ENCODE measurements at regions not wholly inside any gene's neighbourhood (a gene's known extent, or its start where the extent isn't known, plus 50 kb on each side); places are given as distances from the start of the nearest gene placed in this dataset.

GRCh38 chr16:85971902-85972638, 73.1 kb downstream of the IRF8 start:
- in situ Hi-C loops (cut with HindIII; ENCODE audit: low sequenced_read_pairs): no loop called here

DNA sequence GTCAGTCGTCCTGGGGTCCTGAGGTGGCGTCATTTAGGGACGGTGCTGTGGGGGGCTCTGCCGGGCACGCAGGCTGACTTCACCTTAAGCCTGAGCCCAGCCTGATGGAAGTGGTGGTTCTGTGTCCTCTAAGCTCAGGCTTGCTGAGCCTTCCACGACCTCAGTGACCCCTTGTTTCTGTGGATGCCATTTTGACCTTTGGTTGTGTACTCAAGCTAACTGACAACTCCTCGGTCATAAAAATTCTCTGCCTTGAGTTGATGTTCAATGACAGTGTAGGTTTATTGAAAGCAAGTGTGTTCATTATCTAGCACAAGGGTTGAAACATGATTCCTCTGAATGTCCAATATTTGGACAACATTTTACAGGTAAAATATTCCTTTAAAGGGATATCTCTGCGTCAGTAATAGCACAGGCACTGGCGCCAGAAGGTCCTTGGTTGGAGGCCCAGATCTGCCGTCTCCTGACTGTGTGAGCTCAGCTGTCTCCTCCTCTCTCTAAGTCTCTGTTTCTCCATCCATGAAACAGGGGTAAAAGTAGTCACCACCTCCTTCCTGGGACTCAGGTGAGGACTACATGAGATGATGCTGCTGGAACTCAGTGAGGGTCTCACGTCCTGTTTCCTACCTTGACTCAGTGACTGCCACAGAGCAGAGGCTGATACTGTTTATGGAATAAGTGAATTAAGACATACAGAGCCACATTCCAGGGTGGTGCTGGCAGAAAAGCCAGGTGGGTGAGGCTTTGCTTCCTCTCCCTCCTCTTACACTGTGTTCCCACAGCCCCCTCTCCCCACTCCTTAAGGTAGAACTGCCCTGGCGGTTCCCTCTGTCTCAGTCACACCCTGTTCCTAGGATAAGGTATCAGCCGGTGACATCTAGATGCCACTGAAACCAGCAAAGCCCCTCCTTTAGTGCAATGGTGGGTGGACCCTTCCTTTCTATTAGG, 75.7 kb downstream of the IRF8 start:
- in situ Hi-C loops (cut with HindIII; ENCODE audit: low sequenced_read_pairs): no loop called here

GRCh38 chr16:85975451-85975981, 76.6 kb downstream of the IRF8 start:
- in situ Hi-C loops (cut with HindIII; ENCODE audit: low sequenced_read_pairs): no loop called here

- in situ Hi-C loops (cut with HindIII; ENCODE audit: low sequenced_read_pairs): no loop called here
Measured at GRCh38 chr16:85978291-85978775, 79.4 kb downstream of the IRF8 start.

- in situ Hi-C loops (cut with HindIII; ENCODE audit: low sequenced_read_pairs): no loop called here
Measured at GRCh38 chr16:85978976-85979375, 80.0 kb downstream of the IRF8 start.

- in situ Hi-C loops (cut with HindIII; ENCODE audit: low sequenced_read_pairs): no loop called here
Measured at GRCh38 chr16:85979605-85980004, 80.6 kb downstream of the IRF8 start.

DNA sequence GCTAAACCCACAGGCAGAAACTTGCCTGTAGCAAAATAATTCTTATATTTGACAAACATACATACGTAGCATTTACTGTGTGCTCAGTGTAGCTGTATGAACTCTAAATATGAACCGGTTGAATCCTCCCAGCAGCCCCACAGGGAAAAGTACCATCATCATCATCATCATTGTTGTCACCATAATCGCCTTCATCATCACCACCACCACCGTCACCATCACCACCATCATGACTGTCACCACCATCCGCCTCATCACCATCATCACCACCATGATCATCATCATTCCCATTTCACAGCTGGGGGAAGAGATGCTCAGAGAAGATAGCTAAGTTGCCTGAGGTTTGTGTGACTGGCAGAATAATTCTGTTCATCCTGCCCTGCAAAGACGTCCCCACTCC, 81.7 kb downstream of the IRF8 start:
- in situ Hi-C loops (cut with HindIII; ENCODE audit: low sequenced_read_pairs): no loop called here

DNA sequence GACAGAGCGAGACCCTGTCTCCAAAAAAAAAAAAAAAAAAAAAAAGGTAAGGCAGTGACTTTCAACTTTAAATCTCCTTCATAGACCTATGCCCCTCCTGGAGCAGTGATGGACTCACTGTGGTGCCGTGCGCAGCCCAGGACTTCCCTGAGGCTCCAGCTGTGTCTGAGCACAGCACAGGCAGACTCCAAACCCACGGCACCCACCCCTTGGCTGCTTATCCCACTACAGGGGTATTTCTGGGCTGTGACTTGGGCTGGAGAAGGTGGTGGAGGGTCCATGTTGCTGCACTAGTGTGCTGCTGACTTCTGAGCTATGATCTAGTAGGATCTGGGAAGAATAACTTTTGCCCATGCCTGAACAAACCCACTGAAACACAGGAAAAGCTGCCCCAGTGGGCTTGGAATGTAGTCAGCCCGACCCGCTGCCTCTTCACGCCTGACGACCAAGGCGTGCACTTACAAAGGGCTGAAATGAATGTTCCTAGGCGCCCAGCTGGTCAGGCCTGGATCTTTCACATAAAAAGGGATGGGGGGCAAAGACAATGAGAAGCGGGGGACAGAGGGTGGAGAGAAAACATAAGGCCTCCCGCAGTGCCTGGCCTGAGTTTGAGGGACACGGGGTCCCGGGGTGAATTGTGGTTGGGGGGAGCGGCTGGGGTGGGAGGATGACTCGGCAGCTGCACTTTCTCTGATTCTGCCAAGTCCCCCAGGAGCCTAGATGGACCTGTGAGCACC, 83.0 kb downstream of the IRF8 start:
- in situ Hi-C loops (cut with HindIII; ENCODE audit: low sequenced_read_pairs): no loop called here

- in situ Hi-C loops (cut with HindIII; ENCODE audit: low sequenced_read_pairs): no loop called here
Measured at GRCh38 chr16:85982563-85982939, 83.6 kb downstream of the IRF8 start.

DNA sequence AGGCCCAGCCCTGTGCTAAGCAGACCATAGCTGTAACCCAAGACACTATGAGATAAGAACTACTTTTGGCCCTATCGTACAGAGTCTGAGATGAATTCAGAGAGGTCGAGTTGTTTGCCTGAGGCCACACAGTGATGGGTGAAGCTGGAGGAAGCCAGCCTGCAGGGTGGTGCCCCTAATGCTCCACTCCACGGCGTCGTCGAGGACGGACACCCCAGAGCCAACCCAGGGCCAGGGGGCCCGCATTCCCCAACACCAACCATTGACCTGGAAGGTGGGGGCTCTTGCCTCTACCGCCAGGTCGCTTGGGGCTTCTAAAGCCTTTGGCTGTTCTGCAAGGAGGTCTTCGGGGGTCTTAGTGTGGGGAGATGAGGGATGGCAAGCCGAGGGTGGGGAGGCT, 84.1 kb downstream of the IRF8 start:
- in situ Hi-C loops (cut with HindIII; ENCODE audit: low sequenced_read_pairs): no loop called here

DNA sequence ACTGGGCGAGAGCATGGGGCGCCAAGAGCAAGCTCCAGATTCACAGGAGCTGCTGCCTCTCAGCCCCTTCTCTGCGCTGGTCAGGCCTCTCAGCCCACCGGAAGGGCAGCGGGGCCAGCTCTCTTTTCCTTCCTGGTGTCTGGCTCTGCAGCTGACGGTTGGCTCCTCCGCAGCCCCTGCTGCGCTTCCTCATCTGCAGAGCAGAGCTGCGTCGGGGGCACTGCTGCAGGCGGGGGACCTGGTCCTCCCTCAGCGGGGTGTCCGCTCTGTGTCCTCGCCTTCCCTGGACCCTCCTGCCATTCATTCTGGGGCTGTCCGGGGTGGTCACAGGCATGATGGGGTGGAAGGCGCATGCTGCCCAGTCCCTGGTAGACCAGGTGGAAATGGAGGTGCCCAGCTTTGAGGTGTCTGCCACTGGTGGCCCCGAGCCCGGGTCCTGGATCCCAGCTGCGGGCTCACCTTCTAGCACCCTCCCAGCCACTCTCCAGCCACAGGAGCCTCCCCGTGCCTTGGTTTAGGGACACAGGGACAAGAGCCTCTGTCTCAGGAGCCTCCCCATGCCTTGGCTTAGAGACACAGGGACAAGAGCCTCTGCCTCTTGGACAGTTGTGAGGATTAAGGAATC, 84.8 kb downstream of the IRF8 start:
- in situ Hi-C loops (cut with HindIII; ENCODE audit: low sequenced_read_pairs): no loop called here

DNA sequence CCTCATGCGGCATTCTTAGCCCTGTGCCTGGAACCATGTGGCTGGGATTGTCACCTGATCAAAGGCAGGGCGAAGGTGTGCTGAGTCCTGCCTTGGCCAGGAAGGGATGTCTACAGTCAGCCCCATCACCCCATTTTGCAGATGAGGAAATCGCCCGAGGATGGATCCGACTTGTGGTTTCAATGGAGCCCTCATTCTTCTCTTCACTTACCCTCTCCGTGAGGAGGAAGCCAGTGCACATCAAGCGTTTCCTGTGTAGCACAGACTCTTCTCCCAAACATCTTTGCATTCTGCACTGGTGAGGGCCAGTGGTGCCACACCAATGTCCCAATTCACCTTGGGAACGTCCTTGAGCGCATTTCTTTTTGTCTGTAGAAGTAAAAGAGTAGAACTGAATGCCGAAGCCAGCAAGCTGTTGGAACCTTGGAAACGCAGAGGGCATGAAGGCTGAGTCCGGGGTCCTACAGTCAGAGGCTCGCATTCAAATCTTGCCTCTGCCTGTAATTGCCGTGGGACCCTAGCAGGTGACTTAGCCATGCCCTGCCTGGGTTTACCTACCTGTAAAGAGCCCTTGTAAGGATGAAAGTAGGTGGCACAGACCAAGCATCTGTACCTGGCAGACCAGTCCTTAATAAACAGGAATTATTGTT, 85.4 kb downstream of the IRF8 start:
- in situ Hi-C loops (cut with HindIII; ENCODE audit: low sequenced_read_pairs): no loop called here

DNA sequence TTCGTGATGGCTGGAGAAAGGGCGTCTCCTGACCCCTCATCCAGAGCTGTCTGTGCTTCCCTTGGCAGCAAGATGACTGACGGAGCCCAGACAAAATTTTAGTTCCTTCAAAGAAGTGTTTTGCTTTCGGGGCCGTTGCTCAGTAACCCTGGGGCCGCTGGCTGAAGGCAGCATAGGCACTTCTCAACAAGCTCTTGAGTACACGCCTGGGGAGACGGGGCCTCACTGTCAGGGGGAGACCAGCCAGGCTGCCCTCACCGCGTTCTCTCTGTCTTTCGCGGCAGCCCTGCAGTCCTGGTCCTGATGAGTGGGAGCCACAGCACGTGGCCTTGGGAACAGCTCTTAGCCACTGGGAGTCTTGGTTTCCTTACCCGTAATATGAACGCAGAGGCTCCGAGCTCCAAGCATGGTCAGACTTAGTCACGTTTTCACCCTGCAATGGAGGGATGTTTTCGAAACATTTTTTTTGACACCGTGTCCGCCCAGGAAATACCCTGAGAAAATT, 86.0 kb downstream of the IRF8 start:
- in situ Hi-C loops (cut with HindIII; ENCODE audit: low sequenced_read_pairs): no loop called here

DNA sequence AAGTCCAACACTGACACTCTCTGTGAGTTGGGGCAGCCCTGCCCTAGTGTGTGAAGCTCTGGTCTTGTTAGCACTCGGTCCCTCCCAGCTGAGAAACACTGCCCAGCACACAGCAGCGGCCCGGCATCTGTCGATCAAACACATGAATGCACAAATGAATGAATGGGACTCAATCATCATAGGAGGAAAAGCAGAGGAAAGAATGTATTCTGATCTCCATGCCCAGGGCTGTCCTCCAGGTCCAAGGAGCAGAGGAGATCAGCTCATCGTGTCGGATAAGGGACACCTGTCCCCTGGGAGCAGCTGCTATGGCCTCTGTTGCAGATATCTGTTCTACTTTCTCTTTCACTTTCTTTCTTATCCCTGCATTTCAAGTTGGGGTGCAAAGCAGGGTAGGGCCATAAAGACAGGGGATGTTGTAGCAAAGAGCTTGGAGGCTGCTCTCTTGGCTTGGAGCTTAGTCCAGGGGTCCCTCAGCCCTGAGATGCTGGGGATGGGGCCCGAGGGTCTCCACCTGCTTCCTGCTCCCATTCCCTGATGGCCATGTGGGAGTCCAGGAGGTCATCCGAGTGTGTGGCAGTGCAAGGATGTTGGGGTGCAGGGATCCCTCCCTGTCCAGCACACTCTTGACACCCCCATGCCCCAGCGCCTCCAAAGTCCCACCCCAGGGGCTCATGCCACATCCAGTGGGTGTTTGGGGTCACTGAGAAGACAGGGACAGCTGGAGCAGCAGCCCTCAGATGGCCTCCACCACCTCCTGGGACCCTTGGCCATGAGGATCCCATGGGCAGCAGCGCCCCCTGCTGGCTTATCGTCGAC, 88.2 kb downstream of the IRF8 start:
- in situ Hi-C loops (cut with HindIII; ENCODE audit: low sequenced_read_pairs): no loop called here

- in situ Hi-C loops (cut with HindIII; ENCODE audit: low sequenced_read_pairs): no loop called here
Measured at GRCh38 chr16:85987750-85988078, 88.8 kb downstream of the IRF8 start.

DNA sequence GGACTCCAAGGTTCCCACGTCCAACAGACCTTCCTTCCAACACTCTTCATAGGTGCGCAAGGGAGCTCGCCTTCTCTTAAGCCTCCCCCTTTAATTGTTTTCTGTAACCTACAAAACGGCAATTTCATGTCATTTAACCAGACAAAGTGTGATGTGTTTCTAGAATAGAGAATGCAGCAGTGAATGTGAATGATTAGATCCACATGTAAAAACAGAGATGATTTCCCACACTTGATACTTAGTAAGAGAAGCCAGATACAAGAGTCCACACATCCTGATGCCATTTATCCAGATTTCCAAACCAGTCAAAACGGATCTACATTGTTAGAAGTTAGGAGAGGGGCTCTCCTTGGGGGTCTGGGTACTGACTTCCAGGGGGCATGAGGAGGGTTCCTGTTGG, 89.3 kb downstream of the IRF8 start:
- in situ Hi-C loops (cut with HindIII; ENCODE audit: low sequenced_read_pairs): no loop called here

DNA sequence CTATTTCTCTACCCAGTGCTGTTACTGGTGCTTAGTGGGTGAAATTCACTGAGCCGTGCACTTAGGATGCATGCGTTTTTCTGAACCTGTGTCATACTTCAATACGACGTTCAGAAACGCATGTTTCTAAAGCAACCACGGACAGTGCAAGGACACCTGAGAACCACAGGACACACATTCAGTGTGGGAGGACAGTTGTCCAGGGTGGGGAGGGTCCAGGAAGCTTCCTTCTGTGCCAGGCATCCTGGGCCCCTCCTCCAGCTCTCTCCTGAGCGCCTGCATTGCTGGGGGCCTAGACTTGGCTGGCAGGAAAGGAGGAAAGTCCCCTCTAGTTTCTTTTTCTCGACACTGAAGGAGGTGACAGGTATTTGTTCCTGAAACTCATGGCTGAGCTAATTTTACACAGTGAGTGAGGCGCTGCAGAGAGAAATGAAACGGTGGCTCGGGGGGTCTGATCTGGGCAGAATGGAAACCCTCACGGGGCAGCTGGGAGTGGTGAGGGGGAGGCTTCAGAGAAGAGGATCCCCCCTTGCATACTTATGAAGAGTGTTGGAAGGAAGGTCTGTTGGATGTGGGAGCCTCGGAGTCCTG, 89.9 kb downstream of the IRF8 start:
- in situ Hi-C loops (cut with HindIII; ENCODE audit: low sequenced_read_pairs): no loop called here

DNA sequence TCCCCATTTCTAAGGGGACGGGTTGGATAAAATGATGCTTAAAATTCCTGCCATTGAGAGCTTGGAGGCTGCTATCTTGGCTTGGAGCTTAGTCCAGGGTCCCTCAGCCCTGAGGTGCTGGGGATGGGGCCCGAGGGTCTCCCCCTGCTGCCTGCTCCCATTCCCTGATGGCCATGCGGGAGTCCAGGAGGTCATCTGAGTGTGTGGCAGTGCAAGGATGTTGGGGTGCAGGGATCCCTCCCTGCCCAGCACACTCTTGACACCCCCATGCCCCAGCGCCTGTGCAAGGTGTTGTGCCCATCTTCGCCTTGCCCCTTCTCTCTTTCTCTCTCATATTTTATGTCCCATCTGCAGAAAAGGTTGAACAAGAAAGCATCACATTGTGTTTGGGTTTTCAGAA, 90.4 kb downstream of the IRF8 start:
- in situ Hi-C loops (cut with HindIII; ENCODE audit: low sequenced_read_pairs): no loop called here

Data from DLD1 (cell line).